Smooth muscle cell (in vitro differentiated cells): ENCODE measurements at regions not wholly inside any gene's neighbourhood (a gene's known extent, or its start where the extent isn't known, plus 50 kb on each side); places are given as distances from the start of the nearest gene placed in this dataset.

Experiments
- DNase-seq: peaks from one replicate; lab custom pipeline; 2025; ENCODE audit not compliant: unreplicated experiment; lab: John Stamatoyannopoulos, UW
- H2AFZ ChIP-seq: fragments of 200-600 bp; sonication (generic); 2 replicates; pipeline ENCODE4 v1.6.0; 2016; ENCODE audit warnings: antibody characterized with exemption, low read depth, mild to moderate bottlenecking
- H3F3A ChIP-seq: fragments of 200-600 bp; sonication (generic); 2 replicates; pipeline ENCODE4 v1.6.0; 2017; ENCODE audit warnings: antibody characterized with exemption, low read depth
- H3K27ac ChIP-seq: fragments of 200-600 bp; sonication (generic); 2 replicates; pipeline ENCODE4 v1.5.1; 2016; ENCODE audit warnings: low read depth, mild to moderate bottlenecking
- H3K27me3 ChIP-seq: fragments of 200-600 bp; sonication (generic); 2 replicates; pipeline ENCODE4 v1.6.1; 2016; ENCODE audit warnings: low read depth, mild to moderate bottlenecking
- H3K36me3 ChIP-seq: fragments of 200-600 bp; sonication (generic); 2 replicates; pipeline ENCODE4 v1.5.1; 2016; ENCODE audit warnings: low read depth
- H3K4me1 ChIP-seq: fragments of 200-600 bp; sonication (generic); 2 replicates; pipeline ENCODE4 v1.5.1; 2016; ENCODE audit warnings: low read depth
- H3K4me2 ChIP-seq: fragments of 200-600 bp; sonication (generic); 2 replicates; pipeline ENCODE4 v1.6.0; 2016; ENCODE audit warnings: mild to moderate bottlenecking
- H3K4me3 ChIP-seq: fragments of 200-600 bp; sonication (generic); 2 replicates; pipeline ENCODE4 v1.5.1; 2016; ENCODE audit warnings: mild to moderate bottlenecking
- H3K79me2 ChIP-seq: fragments of 200-600 bp; sonication (generic); 2 replicates; pipeline ENCODE4 v1.6.0; 2016; ENCODE audit warnings: low read depth, mild to moderate bottlenecking
- H3K9ac ChIP-seq: fragments of 200-600 bp; sonication (generic); 2 replicates; pipeline ENCODE4 v1.6.0; 2016; ENCODE audit warnings: low read depth
- H3K9me3 ChIP-seq: fragments of 200-600 bp; sonication (generic); replicated peaks from 2 replicates; pipeline ENCODE4 v1.5.1; 2016; ENCODE audit warnings: low read depth
- H4K20me1 ChIP-seq: fragments of 200-600 bp; sonication (generic); 2 replicates; pipeline ENCODE4 v1.6.0; 2016; ENCODE audit warnings: low read depth
- CTCF ChIP-seq: fragments of 200-600 bp; sonication (generic); IDR thresholded peaks from 2 replicates; pipeline ENCODE4 v1.5.1; 2017; ENCODE audit warnings: borderline replicate concordance, mild to moderate bottlenecking, antibody characterized with exemption; ENCODE audit not compliant: insufficient read depth, poor library complexity, severe bottlenecking
- WGBS: methylation state at CpG from one replicate; pipeline ENCODE4 v1.1.7; 2016; ENCODE audit warnings: low lambda C conversion rate; 5-methylcytosine and 5-hydroxymethylcytosine counted together

- TF ChIP-seq CTCF = no peak
- H3K4me1 ChIP-seq = no peaks in the 10 kb centered on the region
- H2AFZ ChIP-seq = no peak overlapping the region
- H3K27ac ChIP-seq = no peak overlapping the region
- no peak overlapping the region for H3K4me3 ChIP-seq
- H3K36me3 ChIP-seq = no peaks in the 10 kb centered on the region
- H3K9ac ChIP-seq = no peak overlapping the region
- H3K4me2 ChIP-seq = no peak overlapping the region
- H3K79me2 ChIP-seq = no peaks in the 10 kb centered on the region
- no peaks in the 10 kb centered on the region for H3K9me3 ChIP-seq
- H4K20me1 ChIP-seq = no peaks in the 10 kb centered on the region
- H3K27me3 ChIP-seq = no peaks in the 10 kb centered on the region
- no peak for DNase-seq
- WGBS = 97% methylated on average over 1 of the region's 1 CpG
- H3F3A ChIP-seq = no peaks in the 10 kb centered on the region
These were observed 63.1 kb upstream of the NR3C1 start for GRCh38 chr5:143466632-143467031.

GRCh38 chr5:143464723-143465490, 61.4 kb upstream of the NR3C1 start:
- 89% methylated on average over 1 of the region's 1 CpG for WGBS
- H3K27ac ChIP-seq = no peak overlapping the region
- no peaks in the 10 kb centered on the region for H3K9me3 ChIP-seq
- no peaks in the 10 kb centered on the region for H4K20me1 ChIP-seq
- H3K9ac ChIP-seq = no peak overlapping the region
- H2AFZ ChIP-seq = no peak overlapping the region
- no peaks in the 10 kb centered on the region for H3F3A ChIP-seq
- H3K79me2 ChIP-seq = no peaks in the 10 kb centered on the region
- no peaks in the 10 kb centered on the region for H3K27me3 ChIP-seq
- no peak overlapping the region for H3K4me3 ChIP-seq
- no peak overlapping the region for H3K4me2 ChIP-seq
- no peaks in the 10 kb centered on the region for H3K36me3 ChIP-seq
- DNase-seq = no peak
- no peak for TF ChIP-seq CTCF
- H3K4me1 ChIP-seq = no peaks in the 10 kb centered on the region

- no peaks in the 10 kb centered on the region for H3K36me3 ChIP-seq
- no peaks in the 10 kb centered on the region for H3K9me3 ChIP-seq
- no peak overlapping the region for H3K27ac ChIP-seq
- H3K4me1 ChIP-seq = no peaks in the 10 kb centered on the region
- no peak overlapping the region for H3K4me3 ChIP-seq
- DNase-seq = no peak
- no peaks in the 10 kb centered on the region for H3F3A ChIP-seq
- no peak overlapping the region for H3K9ac ChIP-seq
- no peak overlapping the region for H3K4me2 ChIP-seq
- no peak overlapping the region for H2AFZ ChIP-seq
- H3K27me3 ChIP-seq = no peaks in the 10 kb centered on the region
- no peaks in the 10 kb centered on the region for H4K20me1 ChIP-seq
- H3K79me2 ChIP-seq = no peaks in the 10 kb centered on the region
- TF ChIP-seq CTCF = no peak
These were observed 58.9 kb upstream of the NR3C1 start for GRCh38 chr5:143462431-143462830.

GRCh38 chr5:143459433-143459832, 55.9 kb upstream of the NR3C1 start:
- Histone ChIP-seq H2AFZ (no peak overlapping the region), H3K27me3 (no peaks in the 10 kb centered on the region), H3K27ac (no peak overlapping the region), H4K20me1 (no peaks in the 10 kb centered on the region), H3K4me2 (no peak overlapping the region), H3K36me3 (no peaks in the 10 kb centered on the region), H3F3A (no peaks in the 10 kb centered on the region), H3K9ac (no peak overlapping the region), H3K4me3 (no peak overlapping the region), H3K9me3 (no peaks in the 10 kb centered on the region), H3K79me2 (no peaks in the 10 kb centered on the region), H3K4me1 (no peaks in the 10 kb centered on the region)
- no peak for TF ChIP-seq CTCF
- no peak for DNase-seq
- WGBS = 98% methylated on average over 4 of the region's 4 CpGs
